HG03432 (cell line): ENCODE measurements at regions not wholly inside any gene's neighbourhood (a gene's known extent, or its start where the extent isn't known, plus 50 kb on each side); places are given as distances from the start of the nearest gene placed in this dataset.
"Not testable (repeated sequence)": the region's sequence is repeated elsewhere in the genome, so short reads cannot be mapped to it uniquely, and the experiment has no call there.

Experiments
- ATAC-seq: cut with Tn5 transposase; IDR thresholded peaks from one replicate; pipeline ENCODE4 v1.9.1; 2021; ENCODE audit warnings: mild to moderate bottlenecking, moderate library complexity; ENCODE audit not compliant: unreplicated experiment

DNA sequence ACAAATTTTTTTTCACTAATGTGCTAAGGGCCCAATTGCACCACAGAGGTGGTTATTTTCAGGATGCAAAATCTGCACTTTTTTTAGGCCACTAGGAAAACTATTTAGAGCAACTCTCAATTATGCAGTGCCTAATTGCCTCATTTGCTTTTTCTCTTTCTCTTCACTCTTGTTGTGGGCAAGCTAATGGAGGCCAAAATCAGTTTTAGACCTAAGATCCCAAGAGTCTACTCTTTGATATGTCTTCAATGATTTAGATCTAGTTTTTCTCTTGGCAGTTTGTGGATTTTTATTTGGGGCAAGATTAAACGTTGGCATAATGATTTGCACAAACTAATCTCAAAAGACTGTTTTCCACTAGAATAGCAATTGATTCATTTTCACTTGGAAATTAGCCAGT, 1996.9 kb downstream of the LRRC4C start:
- ATAC-seq: no peak

DNA sequence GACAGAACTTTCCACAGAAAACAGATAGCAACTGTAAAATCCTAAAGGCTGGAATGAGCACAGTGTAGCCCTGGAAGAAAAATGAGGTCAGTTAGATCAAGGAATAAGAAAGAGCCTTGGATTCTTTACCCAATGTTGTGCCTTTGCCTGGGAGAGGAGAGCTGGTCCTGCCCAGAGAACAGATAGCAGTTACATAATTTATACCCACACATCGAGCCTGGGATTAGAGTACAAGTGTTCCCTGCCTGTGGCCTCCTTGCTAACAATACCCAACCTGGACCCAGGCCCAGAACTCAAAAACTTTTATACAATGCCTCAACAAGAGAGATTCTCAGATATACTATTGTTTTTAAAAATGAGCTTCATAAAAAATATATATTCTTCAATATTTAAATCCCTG, 1998.4 kb downstream of the LRRC4C start:
- ATAC-seq: no peak

DNA sequence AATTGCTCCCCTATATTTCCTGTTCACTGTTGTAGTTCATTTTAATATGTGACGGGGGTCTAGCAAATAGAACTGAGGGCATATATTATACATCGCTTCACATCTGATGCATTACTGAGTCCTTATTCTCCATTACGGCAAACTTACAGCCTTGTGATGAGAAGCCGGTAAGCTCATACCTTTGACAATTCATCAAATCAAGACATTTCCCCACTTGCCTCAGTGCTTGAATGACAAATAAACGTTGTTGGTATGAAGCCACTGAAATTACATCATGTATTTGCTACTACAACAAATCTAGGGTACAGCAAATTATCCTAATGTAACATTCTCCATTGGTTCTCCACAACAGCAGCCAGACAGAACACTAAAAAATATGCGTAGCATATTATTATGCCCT, 1999.8 kb downstream of the LRRC4C start:
- no peak for ATAC-seq

DNA sequence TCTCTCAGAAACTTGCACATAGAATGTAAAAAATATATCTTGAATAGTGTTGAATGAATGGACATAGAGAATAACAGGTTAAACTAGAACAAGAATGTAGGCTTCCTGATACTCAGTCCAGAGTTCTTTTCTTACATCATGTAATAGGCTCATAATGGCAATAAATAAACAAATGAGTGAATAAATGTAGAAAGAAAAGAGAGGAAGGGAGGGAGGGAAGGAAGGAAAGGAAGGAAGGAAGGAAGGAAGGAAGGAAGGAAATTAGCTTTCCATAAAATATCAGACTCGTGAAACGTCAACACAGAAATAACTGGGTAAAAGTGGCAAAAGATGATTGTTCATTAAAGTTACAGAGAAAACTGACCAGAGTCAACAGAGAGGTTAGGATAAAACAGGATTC, 2001.0 kb downstream of the LRRC4C start:
- ATAC-seq: no peak

DNA sequence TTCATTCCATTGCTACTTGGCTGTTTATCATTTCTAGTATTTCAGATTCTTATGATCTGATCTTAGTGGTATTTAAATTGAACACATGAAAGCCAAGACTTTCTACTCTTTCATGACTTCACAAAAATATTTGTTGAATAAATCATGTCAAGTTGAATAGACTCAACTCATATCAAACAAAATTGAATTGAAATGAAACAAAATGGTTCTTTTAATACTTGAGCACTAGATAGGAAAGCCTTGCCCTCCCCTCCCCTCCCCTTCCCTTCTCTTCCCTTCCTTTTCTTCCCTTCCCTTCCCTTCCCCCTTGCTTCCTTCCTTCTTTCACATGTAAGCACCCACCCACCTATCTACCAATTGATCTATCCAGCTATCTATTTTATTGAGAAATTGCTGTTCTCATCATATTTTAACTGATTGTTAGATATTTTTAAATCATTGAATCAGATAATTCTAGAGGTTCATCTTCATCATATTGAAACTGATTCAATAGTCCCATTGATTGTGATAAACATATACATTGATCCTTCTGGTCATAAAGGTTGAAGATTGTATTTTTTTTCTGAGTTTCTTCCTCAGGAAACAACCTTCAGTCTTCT, 2015.9 kb downstream of the LRRC4C start:
- no peak for ATAC-seq

DNA sequence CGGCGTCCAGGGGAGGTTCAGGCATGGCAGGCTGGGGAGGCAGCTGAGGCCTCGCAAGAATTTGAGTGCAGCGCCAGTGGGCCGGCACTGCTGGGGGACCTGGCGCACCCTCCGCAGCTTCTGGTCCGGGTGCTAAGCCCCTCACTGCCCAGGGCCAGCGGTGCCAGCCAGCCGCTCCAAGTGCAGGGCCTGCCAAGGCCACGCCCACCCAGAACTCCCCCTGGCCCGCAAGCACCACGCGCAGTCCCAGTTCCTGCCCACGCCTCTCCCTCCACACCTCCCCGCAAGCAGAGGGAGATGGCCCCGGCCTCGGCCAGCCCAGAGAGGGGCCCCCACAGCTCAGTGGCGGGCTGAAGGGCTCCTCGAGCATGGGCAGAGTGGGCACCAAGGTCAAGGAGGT, 2017.3 kb downstream of the LRRC4C start:
- no peak for ATAC-seq

DNA sequence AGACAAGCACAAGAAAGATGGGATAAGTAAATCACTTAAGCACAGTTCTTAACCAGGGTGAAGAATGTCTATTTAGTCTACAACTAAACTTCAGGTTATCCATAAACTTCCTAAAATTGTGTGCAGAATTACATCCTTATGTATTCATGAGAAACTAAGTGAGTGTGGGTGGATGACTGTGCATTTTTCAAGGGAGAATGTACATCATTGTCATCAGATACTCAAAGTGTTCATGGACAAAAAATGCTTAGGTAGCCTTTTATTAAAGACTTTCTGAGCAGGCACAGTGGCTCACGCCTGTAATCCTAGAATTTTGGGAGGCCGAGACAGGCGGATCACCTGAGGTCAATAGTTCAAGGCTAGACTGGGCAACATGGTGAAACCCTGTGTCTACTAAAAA, 2023.8 kb downstream of the LRRC4C start:
- no peak for ATAC-seq

DNA sequence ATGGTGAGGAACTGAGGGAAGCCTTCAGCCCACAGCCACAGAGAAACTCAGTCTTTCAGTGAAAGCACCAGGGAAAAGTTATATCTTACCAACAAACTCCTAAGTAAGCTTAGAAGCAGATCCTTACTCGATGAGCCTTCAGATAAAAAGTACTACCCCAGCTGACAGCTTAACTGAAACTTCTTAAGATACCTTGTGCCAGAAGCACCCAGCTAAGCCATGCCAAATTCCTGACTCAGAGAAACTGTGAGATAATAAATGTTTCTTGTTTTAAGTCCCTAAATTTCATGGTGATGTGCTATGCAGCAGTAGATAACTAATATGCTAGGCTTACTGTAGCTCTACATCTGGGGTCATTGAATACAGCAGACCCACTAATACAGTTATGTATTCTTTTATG, 2025.0 kb downstream of the LRRC4C start:
- no peak for ATAC-seq

DNA sequence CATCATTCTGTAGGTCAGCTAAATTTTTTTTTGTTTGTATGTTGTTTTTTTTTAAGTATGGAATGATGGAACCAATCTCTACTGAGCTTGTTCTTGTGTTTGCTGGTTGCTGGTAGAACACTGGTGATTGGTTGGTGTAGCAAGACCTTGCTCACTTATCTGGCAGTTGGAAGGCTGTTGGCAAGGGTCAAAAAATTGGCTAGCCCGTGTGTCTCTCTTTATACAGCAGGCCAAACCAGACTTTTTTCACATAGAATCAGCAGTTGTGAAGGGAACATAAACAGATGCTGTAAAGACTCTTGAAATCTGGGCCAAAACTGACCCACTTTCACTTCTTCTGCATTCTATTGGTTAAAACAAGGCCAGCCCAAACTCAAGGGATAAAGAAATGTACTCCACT, 2026.5 kb downstream of the LRRC4C start:
- ATAC-seq: no peak

DNA sequence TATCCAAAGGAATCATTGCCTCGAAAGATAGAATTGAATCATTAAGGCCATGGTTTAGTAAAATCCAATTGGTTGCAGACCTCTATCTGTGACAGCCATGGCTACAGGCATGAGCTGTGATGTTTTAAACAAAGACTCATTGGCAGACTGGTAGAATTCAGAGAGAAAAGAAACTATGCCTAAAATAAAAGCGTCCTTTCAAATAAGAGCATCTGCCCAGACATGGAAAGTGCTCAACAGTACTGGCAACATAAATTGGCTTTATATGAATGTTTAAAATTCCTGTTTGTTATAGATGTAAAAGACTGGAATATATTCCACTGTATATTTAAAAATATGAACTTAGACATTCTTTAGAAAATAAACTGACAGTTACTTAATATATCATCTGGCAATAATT, 2034.2 kb downstream of the LRRC4C start:
- ATAC-seq: no peak

DNA sequence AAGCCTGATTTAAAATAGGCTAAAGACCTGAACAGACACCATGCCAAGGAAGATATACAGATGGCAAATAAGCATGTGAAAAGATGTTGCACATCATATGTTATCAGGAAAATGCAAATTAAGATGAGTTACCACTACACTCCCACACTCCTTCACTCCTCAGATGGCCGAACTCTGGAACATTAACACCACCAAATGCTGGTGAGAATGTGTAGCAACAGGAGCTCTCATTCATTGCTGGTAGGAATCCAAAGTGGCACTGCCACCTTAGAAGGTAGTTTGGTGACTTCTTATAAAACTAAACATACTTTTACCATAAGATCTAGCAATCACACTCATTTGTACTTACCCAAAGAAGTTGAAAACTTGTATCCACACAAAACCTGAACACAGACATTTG, 2047.3 kb downstream of the LRRC4C start:
- ATAC-seq: no peak

DNA sequence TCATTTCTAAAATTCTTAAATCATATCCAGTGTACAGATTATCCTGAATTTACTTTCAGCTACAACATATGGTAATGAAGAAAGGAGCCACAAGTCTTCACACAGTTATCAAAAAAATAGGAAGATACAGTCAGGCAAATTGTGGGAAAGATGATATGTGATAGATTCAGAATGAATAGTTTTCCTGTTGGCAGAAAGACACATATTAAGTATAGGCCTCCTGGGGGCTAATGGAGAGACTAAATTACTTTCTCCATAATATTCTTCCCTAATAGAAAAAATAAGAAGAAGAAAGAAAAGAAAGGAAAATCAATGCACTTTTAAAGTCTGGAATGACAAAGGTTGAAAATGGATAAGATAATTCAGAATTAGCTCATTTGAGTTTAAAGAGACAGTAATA, 2073.5 kb downstream of the LRRC4C start:
- no peak for ATAC-seq

DNA sequence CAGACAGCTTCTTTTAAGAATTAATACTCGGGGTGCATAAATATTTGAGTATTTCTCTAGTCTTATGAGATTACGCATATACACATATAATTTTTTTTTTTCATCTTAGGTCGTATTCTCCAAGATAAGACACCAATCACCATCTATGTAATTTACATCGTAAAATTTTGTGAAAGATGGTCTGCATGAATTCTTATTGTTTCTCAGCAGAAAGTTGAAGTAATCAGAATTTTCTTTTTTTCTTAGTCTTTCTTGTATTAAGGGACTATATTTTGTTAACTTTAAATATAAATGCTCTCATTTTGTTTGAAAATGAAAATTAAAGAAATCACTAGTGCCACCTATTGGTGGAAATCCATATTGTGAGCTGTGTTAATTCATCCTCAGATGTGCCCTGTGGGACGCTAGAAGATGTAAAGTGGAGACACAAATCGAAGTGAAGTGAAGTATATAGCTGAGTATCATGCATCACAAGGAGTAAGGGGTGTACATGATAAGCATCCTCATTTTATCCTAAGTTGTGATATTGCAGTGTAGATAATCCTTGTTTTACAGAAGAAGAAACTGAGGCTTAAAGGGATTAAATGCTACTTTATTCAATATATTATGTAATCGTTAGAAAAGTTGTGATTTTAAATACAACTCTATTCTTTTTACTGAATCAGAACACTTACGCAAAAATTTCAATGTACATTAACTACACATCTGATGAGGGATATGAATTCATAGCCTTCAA, 2084.3 kb downstream of the LRRC4C start:
- peak; percentile 57 for ATAC-seq

DNA sequence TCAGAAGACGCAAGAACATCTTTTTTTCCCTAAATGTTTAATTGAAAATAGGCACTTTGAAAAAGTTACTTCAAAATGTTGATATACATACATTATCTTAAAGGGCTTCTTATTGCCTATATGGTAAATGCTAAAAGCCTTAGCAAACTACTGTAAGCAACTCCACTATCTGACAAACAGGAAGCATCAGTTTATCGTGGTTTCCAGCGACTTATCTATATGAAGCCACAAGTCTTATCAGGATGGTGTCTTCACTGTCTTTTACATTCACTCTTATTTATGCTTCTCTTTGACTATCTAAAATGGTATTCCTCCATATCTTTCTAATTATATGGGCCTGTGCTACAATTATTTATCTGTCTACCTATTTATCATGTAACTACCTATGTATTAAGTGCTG, 2091.9 kb downstream of the LRRC4C start:
- ATAC-seq: no peak

DNA sequence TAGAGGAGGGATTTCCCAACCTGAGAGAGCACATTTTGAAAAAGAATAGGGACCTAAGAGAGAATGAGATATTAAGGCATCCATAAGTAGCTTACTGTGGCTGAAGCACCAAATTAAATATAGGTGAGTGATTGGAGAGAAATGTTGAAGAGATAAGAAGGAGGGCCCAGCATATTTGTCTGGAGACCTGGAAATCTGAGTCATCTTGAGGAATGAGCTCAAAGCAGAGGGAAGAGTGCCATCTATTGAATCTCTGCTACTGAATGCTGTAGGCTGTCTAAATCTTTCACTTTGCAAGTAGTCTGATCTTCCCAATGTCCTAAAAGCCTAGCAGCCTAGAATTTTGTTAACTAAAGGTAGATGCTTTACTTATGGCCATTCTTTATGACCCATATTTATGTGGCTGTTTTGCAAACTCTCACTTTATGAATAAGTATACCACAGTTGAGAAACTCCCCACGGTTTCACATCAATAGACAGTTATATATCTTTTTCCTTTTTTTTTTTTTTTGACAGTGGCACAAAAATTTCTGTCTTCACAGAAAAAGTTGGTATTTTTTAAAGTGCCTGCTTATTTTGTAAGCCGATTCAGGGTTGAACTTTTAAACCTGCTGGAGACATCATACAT, 2093.5 kb downstream of the LRRC4C start:
- no peak for ATAC-seq

DNA sequence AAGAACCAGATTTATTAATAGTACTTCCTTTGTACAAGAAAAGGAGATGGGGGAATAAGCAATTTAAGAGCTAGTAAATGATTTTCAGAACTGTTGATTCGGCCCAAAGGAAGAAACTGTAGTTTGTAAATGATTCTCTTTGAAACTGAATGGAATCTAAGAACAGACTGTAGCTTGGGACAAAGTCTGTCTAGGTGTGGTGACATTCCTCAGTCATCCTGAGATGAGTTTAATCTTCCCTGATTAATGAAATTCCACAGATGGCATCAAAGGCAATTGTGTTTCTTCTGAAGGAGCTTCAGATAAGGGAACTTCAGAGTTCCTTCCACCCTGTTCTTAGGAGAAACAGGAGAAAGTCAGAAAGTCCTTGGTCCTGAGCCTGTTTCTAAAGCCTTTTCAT, 2095.9 kb downstream of the LRRC4C start:
- no peak for ATAC-seq

DNA sequence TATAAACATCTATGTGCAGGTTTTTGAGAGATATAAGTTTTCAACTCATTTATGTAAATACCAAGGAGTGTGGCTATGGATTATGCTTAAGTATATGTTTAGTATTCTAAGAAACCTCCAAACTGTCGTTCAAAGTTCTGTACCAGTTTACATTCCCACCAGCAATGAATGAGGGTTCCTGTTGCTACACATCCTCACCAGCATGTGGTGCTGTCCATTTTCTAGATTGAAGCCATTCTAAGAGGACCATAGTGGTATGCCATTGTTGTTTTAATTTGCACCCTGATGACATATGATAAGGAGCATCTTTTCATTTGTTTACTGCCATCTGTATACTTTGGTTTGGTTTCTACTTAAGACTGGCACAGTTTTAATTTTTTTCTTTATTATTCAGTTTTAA, 2097.9 kb downstream of the LRRC4C start:
- no peak for ATAC-seq

DNA sequence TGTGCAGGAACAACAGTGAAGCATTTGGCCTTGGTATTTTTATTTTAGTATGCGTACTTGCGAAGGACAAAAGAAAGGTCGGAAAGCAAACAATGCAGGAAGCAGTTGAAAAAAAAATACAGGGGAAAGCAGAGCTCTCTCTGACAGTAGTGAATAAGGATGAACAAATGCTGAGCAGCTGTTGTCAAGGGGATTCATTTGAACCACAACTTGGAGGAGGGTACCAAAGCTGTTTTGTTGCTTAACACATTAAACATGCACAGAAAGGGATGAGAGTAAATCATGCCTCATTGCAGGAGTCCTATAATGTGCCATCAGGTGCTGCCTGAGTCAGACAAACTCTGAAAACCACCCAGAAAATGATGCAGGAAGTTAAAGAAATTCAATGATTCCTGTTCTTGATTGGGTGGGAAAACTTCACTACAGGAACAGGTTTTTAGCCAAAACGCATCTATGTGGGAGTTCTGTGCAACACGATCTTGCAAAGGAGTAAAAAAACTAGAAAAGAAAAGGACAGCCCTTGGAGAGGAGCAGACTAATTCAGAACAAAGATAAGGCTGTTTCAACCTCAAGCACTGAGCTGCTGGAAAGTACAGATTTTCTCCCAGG, 2113.5 kb downstream of the LRRC4C start:
- ATAC-seq: no peak

DNA sequence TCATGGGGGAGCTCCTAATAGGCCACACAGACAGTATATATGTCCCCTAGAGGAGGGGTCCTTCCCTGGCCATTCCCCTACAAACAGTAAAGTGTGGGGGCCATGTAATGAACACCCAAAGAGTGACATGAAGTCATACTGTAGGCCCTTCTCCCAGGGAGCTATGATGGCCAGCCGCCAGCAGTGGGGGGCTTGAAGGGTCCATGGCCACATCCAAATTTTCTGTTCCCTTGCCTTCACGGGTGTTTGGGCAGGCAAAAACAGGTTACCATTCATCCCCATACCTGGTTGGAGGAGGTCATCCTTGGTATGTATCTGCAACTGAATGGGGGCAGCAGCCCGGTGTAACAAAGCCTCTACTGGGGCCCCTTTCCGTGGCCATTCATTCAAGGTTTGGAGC, 2118.0 kb downstream of the LRRC4C start:
- no peak for ATAC-seq

DNA sequence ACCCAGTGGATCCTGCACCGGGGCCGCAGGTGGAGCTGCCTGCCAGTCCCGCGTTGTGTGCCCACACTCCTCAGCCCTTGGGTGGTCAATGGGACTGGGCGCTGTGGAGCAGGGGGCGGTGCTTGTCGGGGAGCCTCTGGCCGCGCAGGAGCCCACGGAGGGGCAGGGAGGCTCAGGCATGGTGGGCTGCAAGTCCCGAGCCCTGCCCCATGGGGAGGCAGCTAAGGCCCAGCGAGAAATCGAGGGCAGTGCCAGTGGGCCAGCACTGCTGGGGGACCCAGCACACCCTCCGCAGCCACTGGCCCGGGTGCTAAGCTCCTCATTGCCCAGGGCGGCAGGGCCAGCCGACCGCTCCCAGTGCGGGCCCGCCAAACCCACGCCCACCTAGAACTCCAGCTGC, 2126.4 kb downstream of the LRRC4C start:
- ATAC-seq: not testable (repeated sequence)

DNA sequence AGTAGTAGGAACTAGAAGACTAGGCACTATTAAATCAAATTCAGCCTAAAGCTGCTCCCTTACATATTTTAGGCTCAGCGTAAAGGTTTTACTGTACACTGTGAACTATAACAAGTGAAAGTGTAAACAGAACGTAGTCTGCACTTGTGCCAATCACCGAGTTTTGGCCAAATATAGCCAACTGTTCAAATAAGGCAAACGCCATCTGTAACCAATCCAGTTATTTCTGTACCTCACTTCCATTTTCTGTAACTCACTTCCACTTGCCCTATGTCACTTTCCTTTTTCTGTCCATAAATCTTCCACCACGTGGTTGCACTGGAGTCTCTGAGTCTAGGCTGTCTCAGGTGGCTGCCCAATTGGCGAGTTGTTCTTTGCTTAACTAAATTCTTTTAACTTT, 2132.2 kb downstream of the LRRC4C start:
- ATAC-seq: no peak

DNA sequence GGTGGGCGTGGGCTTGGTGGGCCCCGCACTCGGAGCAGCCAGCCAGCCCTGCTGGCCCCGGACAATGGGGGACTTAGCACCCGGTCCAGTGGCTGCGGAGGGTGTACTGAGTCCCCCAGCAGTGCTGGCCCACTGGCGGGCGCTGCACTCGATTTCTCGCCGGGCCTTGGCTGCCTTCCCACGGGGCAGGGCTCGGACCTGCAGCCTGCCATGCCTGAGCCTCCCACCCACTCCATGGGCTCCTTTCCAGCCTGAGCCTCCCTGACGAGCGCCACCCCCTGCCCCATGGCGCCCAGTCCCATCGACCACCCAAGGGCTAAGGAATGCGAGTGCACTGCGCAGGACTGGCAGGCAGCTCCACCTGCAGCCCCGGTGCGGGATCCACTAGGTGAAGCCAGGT, 2147.6 kb downstream of the LRRC4C start:
- ATAC-seq: not testable (repeated sequence)
